AG10803 (cell line): ENCODE measurements at regions not wholly inside any gene's neighbourhood (a gene's known extent, or its start where the extent isn't known, plus 50 kb on each side); places are given as distances from the start of the nearest gene placed in this dataset.

ENCODE experiments used
- DNase-seq: peaks from one replicate; pipeline ENCODE4 v3.0.0; 2010; ENCODE audit warnings: low read depth
- H3K4me3 ChIP-seq: 2 replicates; pipeline ENCODE4 v1.5.1; 2011; ENCODE audit warnings: mild to moderate bottlenecking, low read length, control low read depth
- CTCF ChIP-seq: conservative IDR thresholded peaks from 2 replicates; pipeline ENCODE4 v1.5.1; 2011; ENCODE audit warnings: mild to moderate bottlenecking, low read length, control low read depth, inconsistent platforms

- no peak for TF ChIP-seq CTCF
- peak; percentile 84 for DNase-seq
- H3K4me3 ChIP-seq = no peak overlapping the region
Observed at GRCh38 chr7:17422966-17423365, 124.5 kb downstream of the AHR start.

GRCh38 chr7:17427924-17428323, 129.5 kb downstream of the AHR start:
- TF ChIP-seq CTCF = no peak
- DNase-seq = no peak
- H3K4me3 ChIP-seq = no peak overlapping the region

GRCh38 chr7:17429579-17429978, 131.1 kb downstream of the AHR start:
- H3K4me3 ChIP-seq = no peak overlapping the region
- TF ChIP-seq CTCF = no peak
- no peak for DNase-seq

- DNase-seq = no peak
- TF ChIP-seq CTCF = no peak
- no peak overlapping the region for H3K4me3 ChIP-seq
Observed at GRCh38 chr7:17432793-17433192, 134.3 kb downstream of the AHR start.

- DNase-seq = peak; percentile 12
- H3K4me3 ChIP-seq = no peak overlapping the region
- TF ChIP-seq CTCF = no peak
Observed at GRCh38 chr7:17434191-17434590, 135.7 kb downstream of the AHR start.

- peak; percentile 25 for DNase-seq
- no peak for TF ChIP-seq CTCF
Observed at GRCh38 chr7:17434841-17435692, 136.6 kb downstream of the AHR start.

GRCh38 chr7:17436126-17436525, 137.7 kb downstream of the AHR start:
- DNase-seq = no peak
- TF ChIP-seq CTCF = no peak
- no peak overlapping the region for H3K4me3 ChIP-seq

More at GRCh38 chr7:17434841-17435692, 136.6 kb downstream of the AHR start:
- no peak overlapping the region for H3K4me3 ChIP-seq
